HG02973 (cell line): ENCODE measurements at regions not wholly inside any gene's neighbourhood (a gene's known extent, or its start where the extent isn't known, plus 50 kb on each side); places are given as distances from the start of the nearest gene placed in this dataset.
"Not testable (repeated sequence)": the region's sequence is repeated elsewhere in the genome, so short reads cannot be mapped to it uniquely, and the experiment has no call there.

Source experiments
- ATAC-seq: cut with Tn5 transposase; IDR thresholded peaks from one replicate; pipeline ENCODE4 v1.9.1; 2021; ENCODE audit warnings: moderate library complexity; ENCODE audit not compliant: unreplicated experiment

- ATAC-seq, result no peak
Observed at GRCh38 chr2:234577191-234577590, 80.3 kb upstream of the ARL4C start.

- ATAC-seq, result no peak
Observed at GRCh38 chr2:234571620-234572407, 74.9 kb upstream of the ARL4C start.

- no peak for ATAC-seq
Observed at GRCh38 chr2:234570476-234570875, 73.6 kb upstream of the ARL4C start.

GRCh38 chr2:234569776-234570430 is 73.0 kb upstream of the ARL4C start:
- ATAC-seq, result no peak

- no peak for ATAC-seq
Observed at GRCh38 chr2:234566622-234567021, 69.7 kb upstream of the ARL4C start.

- no peak for ATAC-seq
Observed at GRCh38 chr2:234565842-234566619, 69.2 kb upstream of the ARL4C start.

- ATAC-seq, result no peak
Observed at GRCh38 chr2:234565201-234565600, 68.3 kb upstream of the ARL4C start.

GRCh38 chr2:234564699-234565098 is 67.8 kb upstream of the ARL4C start:
- no peak for ATAC-seq

GRCh38 chr2:234559609-234560008 is 62.7 kb upstream of the ARL4C start:
- no peak for ATAC-seq

GRCh38 chr2:234558642-234559041 is 61.8 kb upstream of the ARL4C start:
- no peak for ATAC-seq

GRCh38 chr2:234556848-234557573 is 60.1 kb upstream of the ARL4C start:
- ATAC-seq, result no peak

GRCh38 chr2:234555616-234556249 is 58.9 kb upstream of the ARL4C start:
- ATAC-seq, result no peak

- no peak for ATAC-seq
Observed at GRCh38 chr2:234555161-234555560, 58.3 kb upstream of the ARL4C start.

GRCh38 chr2:234553223-234553622 is 56.3 kb upstream of the ARL4C start:
- ATAC-seq, result not testable (repeated sequence)

- ATAC-seq, result peak; percentile 54
Observed at GRCh38 chr2:234550511-234551107, 53.7 kb upstream of the ARL4C start.

- ATAC-seq, result no peak
Observed at GRCh38 chr2:234550056-234550455, 53.2 kb upstream of the ARL4C start.

- no peak for ATAC-seq
Observed at GRCh38 chr2:234548695-234549420, 52.0 kb upstream of the ARL4C start.

- no peak for ATAC-seq
Observed at GRCh38 chr2:234546770-234547169, 49.9 kb upstream of the ARL4C start.
